Activated T-cell treated with anti-CD3 and anti-CD28 coated beads, Interleukin-2, amount 50 U/mL, for 72 hours (primary cell): ENCODE measurements at regions not wholly inside any gene's neighbourhood (a gene's known extent, or its start where the extent isn't known, plus 50 kb on each side); places are given as distances from the start of the nearest gene placed in this dataset.

Source experiments
- ATAC-seq, 2 donors: fragments of 150-1000 bp; cut with Tn5 transposase; replicated peaks in 1 of 2; 2 replicates each; pipeline ENCODE4 v1.10.0; 2021; ENCODE audit warnings: moderate library complexity in 2 of 2, mild to moderate bottlenecking in 1 of 2
- DNase-seq, 2 donors: peaks; one replicate each; pipeline ENCODE4 v3.0.0; 2021 to 2022; ENCODE audit warnings: mixed read lengths in 1 of 2
- H3K27ac Mint-ChIP-seq: one replicate; pipeline ENCODE4 v1.8.0; 2022; ENCODE audit warnings: mild to moderate bottlenecking, moderate library complexity, mixed read lengths
- H3K27me3 Mint-ChIP-seq: one replicate; pipeline ENCODE4 v1.8.0; 2022; ENCODE audit warnings: low read depth, mixed read lengths
- H3K36me3 Mint-ChIP-seq, 2 donors: one replicate each; pipeline ENCODE4 v1.8.0; 2022; ENCODE audit warnings: mixed read lengths in 2 of 2, mild to moderate bottlenecking in 1 of 2; ENCODE audit not compliant: insufficient read depth in 2 of 2
- H3K4me1 Mint-ChIP-seq: one replicate; pipeline ENCODE4 v1.8.0; 2022; ENCODE audit warnings: low read depth, mixed read lengths
- H3K4me3 Mint-ChIP-seq, 2 donors: one replicate each; pipeline ENCODE4 v1.8.0; 2022; ENCODE audit warnings: mild to moderate bottlenecking in 2 of 2, mixed read lengths in 2 of 2, moderate library complexity in 2 of 2
- H3K9me3 Mint-ChIP-seq, 2 donors: one replicate each; pipeline ENCODE4 v1.8.0; 2022; ENCODE audit warnings: mixed read lengths in 2 of 2

DNA sequence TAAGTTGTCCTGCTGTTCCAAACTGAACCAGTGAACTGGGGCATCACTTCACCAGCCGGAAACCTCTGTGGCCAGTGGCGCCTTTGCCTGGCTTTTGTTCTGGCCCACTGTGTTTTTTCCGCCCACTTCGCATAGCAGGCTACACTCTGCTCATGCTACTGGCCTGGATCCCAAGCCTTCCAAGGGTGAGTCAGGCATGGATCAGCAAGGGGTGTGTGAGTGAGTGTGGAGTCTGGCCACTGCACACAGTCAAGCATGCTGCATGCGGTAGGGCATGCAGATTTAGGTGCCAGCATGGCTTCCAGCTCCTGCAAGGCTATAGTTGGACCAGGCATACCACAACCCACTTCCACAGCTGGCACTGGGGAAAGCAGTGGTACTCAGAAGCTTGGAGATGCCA lies 1967.9 kb downstream of the C4orf33 start:
- no peak for DNase-seq
- Mint-ChIP-seq H3K9me3 (peaks cover 0 to 13% of the 10 kb centered on the region in 2 donors), H3K27ac (no peak overlapping the region), H3K4me3 (no peak overlapping the region), H3K36me3 (peaks cover 0 to 3% of the 10 kb centered on the region in 2 donors), H3K4me1 (no peaks in the 10 kb centered on the region), H3K27me3 (no peaks in the 10 kb centered on the region)
- ATAC-seq, result no peak

DNA sequence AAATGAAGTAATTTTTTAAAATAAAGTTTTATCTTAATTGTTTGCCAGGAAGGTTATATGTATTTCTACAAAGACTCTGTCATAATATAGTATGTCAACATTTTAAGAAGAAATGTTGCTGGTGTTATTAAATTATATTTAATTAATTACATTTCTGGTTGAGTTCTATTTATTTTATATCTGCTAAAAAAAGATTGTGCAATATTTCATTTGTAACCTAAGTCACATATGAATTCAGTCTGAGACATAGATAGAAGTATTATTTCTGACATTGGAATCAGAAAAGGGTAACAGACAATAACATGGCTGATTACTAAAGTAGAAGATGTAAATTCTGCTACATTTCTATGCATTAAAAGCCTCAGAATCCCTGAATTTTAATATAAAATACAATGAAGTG lies 1985.1 kb downstream of the C4orf33 start:
- Mint-ChIP-seq H3K4me1 (no peaks in the 10 kb centered on the region), H3K4me3 (no peak overlapping the region), H3K9me3 (peaks cover 4 to 7% of the 10 kb centered on the region in 2 donors), H3K27me3 (no peaks in the 10 kb centered on the region), H3K36me3 (no peaks in the 10 kb centered on the region), H3K27ac (no peak overlapping the region)
- ATAC-seq (no peak), DNase-seq (no peak)

DNA sequence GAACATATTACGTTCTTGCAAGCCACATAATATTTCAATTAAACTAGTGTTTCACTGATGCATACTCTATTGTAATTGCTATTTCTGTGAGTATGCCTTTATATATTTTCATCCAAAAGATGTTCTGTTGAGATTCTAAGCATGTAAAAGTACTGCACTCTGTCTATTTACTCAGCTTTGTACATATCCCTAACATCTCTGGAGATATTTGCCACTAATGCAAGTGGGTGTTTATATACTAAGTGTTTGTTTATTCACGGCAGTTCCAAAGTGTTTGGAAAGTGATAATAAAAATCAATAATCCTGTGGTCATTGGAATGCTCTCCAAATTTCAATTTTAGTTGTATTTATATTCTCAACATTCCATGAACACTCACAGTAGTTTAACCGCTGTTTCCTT lies 1989.0 kb downstream of the C4orf33 start:
- ATAC-seq (no peak), DNase-seq (no peak)
- H3K27me3 Mint-ChIP-seq, result no peaks in the 10 kb centered on the region
- no peaks in the 10 kb centered on the region for H3K4me1 Mint-ChIP-seq
- no peak overlapping the region for H3K4me3 Mint-ChIP-seq
- H3K9me3 Mint-ChIP-seq, result peaks cover 4 to 5% of the 10 kb centered on the region in 2 donors
- no peak overlapping the region for H3K27ac Mint-ChIP-seq
- no peaks in the 10 kb centered on the region for H3K36me3 Mint-ChIP-seq

- Mint-ChIP-seq H3K9me3 (peaks cover 0 to 2% of the 10 kb centered on the region in 2 donors), H3K27ac (no peak overlapping the region), H3K4me3 (no peak overlapping the region), H3K4me1 (no peaks in the 10 kb centered on the region), H3K27me3 (no peaks in the 10 kb centered on the region), H3K36me3 (no peaks in the 10 kb centered on the region)
- no peak for DNase-seq
- ATAC-seq, result no peak
Measured at GRCh38 chr4:131091896-131092295, 1995.9 kb downstream of the C4orf33 start.

- no peaks in the 10 kb centered on the region for H3K36me3 Mint-ChIP-seq
- H3K9me3 Mint-ChIP-seq, result peaks cover 0 to 2% of the 10 kb centered on the region in 2 donors
- H3K4me1 Mint-ChIP-seq, result no peaks in the 10 kb centered on the region
- H3K27ac Mint-ChIP-seq, result no peak overlapping the region
- H3K4me3 Mint-ChIP-seq, result no peak overlapping the region
- H3K27me3 Mint-ChIP-seq, result no peaks in the 10 kb centered on the region
- ATAC-seq (no peak), DNase-seq (no peak)
Measured at GRCh38 chr4:131093303-131093702, 1997.4 kb downstream of the C4orf33 start.

GRCh38 chr4:131098976-131099375 lies 2003.0 kb downstream of the C4orf33 start:
- no peak overlapping the region for H3K27ac Mint-ChIP-seq
- H3K36me3 Mint-ChIP-seq, result peaks cover 0 to 2% of the 10 kb centered on the region in 2 donors
- no peak overlapping the region for H3K4me3 Mint-ChIP-seq
- H3K9me3 Mint-ChIP-seq, result peaks cover 7 to 14% of the 10 kb centered on the region in 2 donors
- no peaks in the 10 kb centered on the region for H3K27me3 Mint-ChIP-seq
- ATAC-seq (no peak), DNase-seq (no peak)
- H3K4me1 Mint-ChIP-seq, result no peaks in the 10 kb centered on the region

DNA sequence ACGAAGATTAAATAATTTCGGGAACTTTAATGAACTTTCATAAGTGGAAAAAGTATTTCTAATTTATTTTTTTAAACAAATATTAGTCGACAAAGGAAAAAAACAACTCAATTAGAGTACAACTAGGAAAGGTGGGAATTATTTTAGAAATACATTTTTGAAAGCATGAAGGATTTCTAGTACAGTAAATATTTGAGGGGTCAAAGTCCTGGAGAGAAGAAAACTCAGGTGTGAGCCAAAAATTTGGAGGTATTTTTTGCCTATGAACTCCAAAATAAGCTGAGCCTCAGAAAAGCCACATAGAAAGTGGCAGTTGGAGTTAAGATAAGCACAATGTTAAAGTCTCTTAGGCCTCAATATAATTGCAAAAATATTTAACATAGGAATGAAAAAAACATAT lies 2017.3 kb downstream of the C4orf33 start:
- H3K27me3 Mint-ChIP-seq, result no peaks in the 10 kb centered on the region
- no peaks in the 10 kb centered on the region for H3K4me1 Mint-ChIP-seq
- DNase-seq (no peak), ATAC-seq (no peak)
- H3K9me3 Mint-ChIP-seq, result peaks cover 0 to 2% of the 10 kb centered on the region in 2 donors
- no peak overlapping the region for H3K4me3 Mint-ChIP-seq
- no peak overlapping the region for H3K27ac Mint-ChIP-seq
- H3K36me3 Mint-ChIP-seq, result no peaks in the 10 kb centered on the region

DNA sequence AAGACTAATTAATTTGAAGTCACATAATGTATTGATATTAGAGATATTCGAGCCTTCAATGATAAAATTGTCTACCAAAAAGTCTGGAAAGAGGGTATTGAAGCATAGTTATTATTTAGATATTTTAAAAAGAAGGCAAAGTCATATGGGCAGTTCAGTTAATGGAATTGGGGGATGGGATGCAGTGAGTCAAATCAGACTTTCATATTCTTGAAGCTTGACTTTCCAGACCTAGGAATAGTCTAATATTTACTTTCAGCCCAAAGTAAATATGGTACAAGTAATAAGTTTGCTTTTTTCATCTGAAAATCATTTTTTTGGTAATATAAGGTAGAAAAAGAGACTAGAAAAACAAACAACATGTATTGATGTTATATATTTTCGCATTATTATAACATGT lies 2017.8 kb downstream of the C4orf33 start:
- Mint-ChIP-seq H3K9me3 (peaks cover 0 to 2% of the 10 kb centered on the region in 2 donors), H3K36me3 (no peaks in the 10 kb centered on the region), H3K4me1 (no peaks in the 10 kb centered on the region), H3K27me3 (no peaks in the 10 kb centered on the region), H3K4me3 (no peak overlapping the region), H3K27ac (no peak overlapping the region)
- no peak for DNase-seq
- no peak for ATAC-seq

DNA sequence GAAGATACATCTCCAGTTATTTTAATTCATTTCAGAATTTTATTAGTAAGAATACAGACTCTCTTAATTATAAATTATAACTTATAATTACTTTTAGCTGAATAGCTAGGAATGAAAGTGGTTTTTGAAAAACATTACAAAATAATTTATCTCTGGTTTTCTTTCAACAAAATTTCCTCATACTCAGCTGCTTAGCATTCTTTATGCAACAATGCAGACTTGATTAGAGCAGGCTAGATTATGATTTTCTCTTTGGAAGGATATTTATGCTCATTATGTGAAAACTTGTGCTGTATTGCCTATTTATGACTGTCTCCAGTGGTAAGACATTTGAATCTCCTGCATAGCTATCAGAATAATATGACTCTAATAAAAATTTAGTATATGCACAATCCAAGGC lies 2023.7 kb downstream of the C4orf33 start:
- ATAC-seq (no peak), DNase-seq (no peak)
- H3K27ac Mint-ChIP-seq, result no peak overlapping the region
- H3K4me3 Mint-ChIP-seq, result no peak overlapping the region
- H3K36me3 Mint-ChIP-seq, result no peaks in the 10 kb centered on the region
- no peaks in the 10 kb centered on the region for H3K4me1 Mint-ChIP-seq
- H3K9me3 Mint-ChIP-seq, result no peaks in the 10 kb centered on the region
- no peaks in the 10 kb centered on the region for H3K27me3 Mint-ChIP-seq

DNA sequence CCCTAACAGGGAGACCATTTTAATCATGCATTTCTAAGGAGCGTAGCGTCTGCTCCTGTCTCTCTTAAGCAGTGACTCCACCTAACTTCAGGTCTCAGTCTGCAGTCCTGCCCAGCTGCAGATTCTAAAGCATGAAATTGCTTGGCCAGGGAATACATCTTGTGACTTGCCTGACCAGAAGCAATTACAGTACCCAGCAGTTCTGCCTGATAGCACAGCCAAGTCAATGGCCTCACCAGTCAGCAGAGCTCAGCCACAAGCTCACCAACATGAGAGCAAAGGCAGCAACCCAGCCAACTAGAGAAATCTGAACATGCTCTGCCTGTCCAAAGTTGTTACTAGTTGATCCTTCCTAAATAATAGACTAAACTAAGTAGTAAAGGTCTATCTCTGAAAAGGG lies 2011.9 kb upstream of the PCDH10 start:
- no peaks in the 10 kb centered on the region for H3K27me3 Mint-ChIP-seq
- H3K4me3 Mint-ChIP-seq, result no peak overlapping the region
- no peaks in the 10 kb centered on the region for H3K4me1 Mint-ChIP-seq
- DNase-seq, result no peak
- no peak for ATAC-seq
- no peak overlapping the region for H3K27ac Mint-ChIP-seq
- no peaks in the 10 kb centered on the region for H3K36me3 Mint-ChIP-seq
- peaks cover 7 to 12% of the 10 kb centered on the region in 2 donors for H3K9me3 Mint-ChIP-seq

- Mint-ChIP-seq H3K27me3 (no peaks in the 10 kb centered on the region), H3K4me1 (no peaks in the 10 kb centered on the region), H3K36me3 (no peaks in the 10 kb centered on the region), H3K4me3 (no peak overlapping the region), H3K27ac (no peak overlapping the region), H3K9me3 (peaks cover 0 to 3% of the 10 kb centered on the region in 2 donors)
- no peak for DNase-seq
- no peak for ATAC-seq
Measured at GRCh38 chr4:131159261-131159660, 1989.8 kb upstream of the PCDH10 start.

GRCh38 chr4:131192318-131192717 lies 1956.8 kb upstream of the PCDH10 start:
- Mint-ChIP-seq H3K36me3 (no peaks in the 10 kb centered on the region), H3K4me3 (no peak overlapping the region)

DNA sequence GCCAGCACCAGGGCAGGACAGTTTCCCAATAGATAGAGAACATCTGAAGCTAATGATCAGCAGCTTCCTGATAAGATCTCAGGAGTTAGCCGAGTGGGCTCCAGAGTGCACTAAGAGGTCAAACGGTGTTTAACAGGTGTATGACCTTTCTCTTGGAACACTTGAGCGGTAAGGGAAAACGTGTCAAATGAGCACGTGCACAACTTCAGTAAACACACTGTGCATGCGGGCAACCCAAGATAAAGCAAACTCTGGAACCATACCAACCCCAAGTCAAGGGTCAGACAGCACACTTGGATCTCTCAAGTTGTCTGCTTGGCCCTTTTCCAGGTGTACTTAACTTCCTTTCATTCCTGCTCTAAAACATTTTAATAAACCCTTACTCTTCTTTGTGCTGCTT lies 1941.5 kb upstream of the PCDH10 start:
- Mint-ChIP-seq H3K9me3 (peaks cover 0 to 3% of the 10 kb centered on the region in 2 donors), H3K36me3 (no peaks in the 10 kb centered on the region), H3K27ac (no peak overlapping the region), H3K4me1 (no peaks in the 10 kb centered on the region), H3K4me3 (no peak overlapping the region), H3K27me3 (no peaks in the 10 kb centered on the region)
- DNase-seq (no peak), ATAC-seq (no peak)

More at GRCh38 chr4:131192318-131192717, 1956.8 kb upstream of the PCDH10 start:
- DNase-seq (no peak), ATAC-seq (no peak)
- Mint-ChIP-seq H3K27me3 (no peaks in the 10 kb centered on the region), H3K27ac (no peak overlapping the region), H3K4me1 (no peaks in the 10 kb centered on the region), H3K9me3 (peaks cover 6 to 14% of the 10 kb centered on the region in 2 donors)

- no peaks in the 10 kb centered on the region for H3K36me3 Mint-ChIP-seq
- peaks cover 0 to 4% of the 10 kb centered on the region in 2 donors for H3K9me3 Mint-ChIP-seq
- H3K4me3 Mint-ChIP-seq, result no peak overlapping the region
- ATAC-seq (no peak), DNase-seq (no peak)
- no peak overlapping the region for H3K27ac Mint-ChIP-seq
- H3K27me3 Mint-ChIP-seq, result no peaks in the 10 kb centered on the region
- no peaks in the 10 kb centered on the region for H3K4me1 Mint-ChIP-seq
Measured at GRCh38 chr4:131248314-131248713, 1900.8 kb upstream of the PCDH10 start.
